HG02981 (cell line): ENCODE measurements at regions not wholly inside any gene's neighbourhood (a gene's known extent, or its start where the extent isn't known, plus 50 kb on each side); places are given as distances from the start of the nearest gene placed in this dataset.

Source experiments
- ATAC-seq: cut with Tn5 transposase; IDR thresholded peaks from one replicate; pipeline ENCODE4 v1.9.1; 2021; ENCODE audit warnings: mild to moderate bottlenecking, moderate library complexity; ENCODE audit not compliant: unreplicated experiment

GRCh38 chr10:2665772-2666171 is 401.6 kb upstream of the PFKP start:
- no peak for ATAC-seq

DNA sequence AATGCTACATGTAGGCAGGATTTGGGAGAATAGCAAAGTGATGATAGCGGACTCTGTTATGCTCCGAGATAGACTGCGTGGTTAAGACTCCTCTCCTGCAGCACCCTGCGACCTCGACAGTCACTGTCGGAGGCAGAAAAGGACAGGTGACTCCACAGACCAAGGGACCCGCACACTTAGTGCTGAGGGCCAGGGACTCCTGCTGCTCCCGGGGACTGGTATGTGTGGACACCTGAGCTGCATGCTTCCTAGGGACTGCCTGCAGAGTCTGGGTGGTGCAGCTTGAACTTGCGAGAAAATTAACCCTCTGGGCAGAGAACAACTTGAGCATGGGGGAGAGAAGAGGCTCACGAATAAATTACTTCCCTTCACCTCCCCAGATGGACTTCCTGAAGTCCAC is 407.1 kb upstream of the PFKP start:
- ATAC-seq, result no peak

DNA sequence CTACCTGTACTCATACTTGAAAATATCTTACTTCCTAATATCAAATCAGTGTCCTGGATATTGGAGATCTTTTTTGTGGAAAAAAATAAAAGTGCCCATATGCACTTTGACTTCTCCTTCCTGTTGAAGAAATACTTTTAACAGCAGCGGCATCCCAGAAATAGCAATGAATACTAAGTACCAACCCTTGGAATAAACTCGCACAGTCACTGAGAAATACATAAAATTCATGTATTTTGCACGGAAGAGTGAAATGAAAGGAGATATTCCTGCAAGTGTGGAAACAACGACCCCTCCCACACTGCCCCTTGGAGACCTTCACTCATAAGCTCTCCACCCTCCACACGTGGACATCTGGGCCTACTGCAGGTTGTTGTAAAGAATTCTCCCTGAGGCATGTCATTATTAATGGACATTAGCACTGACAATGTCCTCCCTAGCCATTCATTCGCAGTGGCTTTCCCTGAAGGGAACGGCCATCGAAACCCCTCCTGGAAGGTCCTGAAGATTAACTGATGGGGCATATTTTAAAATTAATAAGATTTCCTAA is 407.6 kb upstream of the PFKP start:
- ATAC-seq, result no peak

DNA sequence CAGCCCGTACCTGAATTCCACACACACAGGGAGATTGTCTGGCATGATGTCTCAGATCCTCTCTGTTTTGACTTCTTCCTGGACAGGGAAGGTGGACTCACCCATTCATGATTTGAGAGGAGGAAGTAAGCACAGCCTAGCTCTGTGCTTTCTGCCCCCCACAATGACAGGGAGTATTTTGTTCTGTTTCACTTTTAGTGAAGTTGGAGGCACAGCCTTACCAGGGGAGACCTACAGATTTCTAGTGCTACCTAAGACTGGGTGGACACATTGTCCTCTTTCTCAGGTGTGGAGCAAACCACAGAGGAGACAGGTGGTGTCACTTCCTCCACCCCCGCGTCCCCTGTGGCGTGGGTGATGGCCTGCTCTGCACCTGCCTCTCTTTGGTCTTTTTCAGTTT is 408.6 kb upstream of the PFKP start:
- ATAC-seq, result no peak

DNA sequence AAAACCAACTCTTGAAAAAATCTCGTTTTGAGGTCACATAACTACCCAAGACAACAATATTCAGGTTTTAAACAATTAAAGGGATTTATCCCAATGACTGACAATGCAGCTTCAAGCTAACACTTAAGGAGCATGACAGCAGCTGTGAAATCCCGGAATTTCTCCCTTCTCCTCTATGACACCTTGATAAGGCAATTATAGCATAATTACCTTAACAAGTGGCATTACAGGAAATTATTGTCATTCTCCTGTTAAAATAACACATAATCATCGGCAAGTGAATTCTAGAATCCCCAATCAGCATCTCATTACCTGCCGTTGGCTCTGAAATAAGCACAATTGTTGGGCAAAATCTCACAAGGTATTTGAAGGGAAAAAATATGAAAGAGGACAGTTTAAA is 417.0 kb upstream of the PFKP start:
- no peak for ATAC-seq

- no peak for ATAC-seq
These were observed 426.3 kb upstream of the PFKP start for GRCh38 chr10:2641028-2641427.

DNA sequence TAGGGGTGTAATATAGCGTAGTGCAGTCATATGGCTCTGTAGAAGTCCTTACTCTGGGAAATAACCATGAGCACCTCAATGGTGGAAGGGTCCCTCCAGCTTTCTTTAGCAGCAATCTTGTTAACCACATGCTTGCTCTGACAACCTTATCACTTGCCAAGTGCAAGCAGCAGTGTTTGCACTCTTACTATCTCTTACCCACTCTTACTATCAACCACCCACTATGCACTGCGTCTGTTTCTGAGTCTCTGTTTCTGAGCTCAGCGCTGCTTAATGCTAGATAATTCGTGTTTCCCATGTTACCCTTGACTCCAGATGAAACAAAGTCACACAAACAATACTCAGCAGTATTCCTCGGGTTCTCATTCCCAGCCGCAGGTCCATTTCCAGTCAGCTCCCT is 433.7 kb upstream of the PFKP start:
- no peak for ATAC-seq

- ATAC-seq, result no peak
These were observed 435.7 kb upstream of the PFKP start for GRCh38 chr10:2631557-2632205.

DNA sequence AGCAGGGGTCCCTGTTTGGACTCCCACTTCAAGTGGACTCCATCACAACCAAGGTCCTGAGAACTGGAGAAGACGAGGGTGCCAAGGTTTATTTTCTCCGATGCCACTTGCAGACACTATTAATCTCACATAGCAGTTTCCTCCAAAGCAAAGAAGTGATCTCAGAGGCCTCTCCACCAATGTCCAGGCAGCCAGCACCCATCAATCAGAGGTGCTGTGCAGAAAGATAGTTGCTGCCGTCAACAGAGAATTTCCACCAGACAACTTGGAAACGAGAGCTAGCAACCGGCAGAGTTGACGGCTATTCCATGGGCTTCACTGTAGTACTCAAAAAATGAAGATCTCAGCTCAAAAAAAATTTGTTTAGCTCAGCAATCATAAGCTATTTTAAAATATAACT is 438.6 kb upstream of the PFKP start:
- ATAC-seq, result no peak

DNA sequence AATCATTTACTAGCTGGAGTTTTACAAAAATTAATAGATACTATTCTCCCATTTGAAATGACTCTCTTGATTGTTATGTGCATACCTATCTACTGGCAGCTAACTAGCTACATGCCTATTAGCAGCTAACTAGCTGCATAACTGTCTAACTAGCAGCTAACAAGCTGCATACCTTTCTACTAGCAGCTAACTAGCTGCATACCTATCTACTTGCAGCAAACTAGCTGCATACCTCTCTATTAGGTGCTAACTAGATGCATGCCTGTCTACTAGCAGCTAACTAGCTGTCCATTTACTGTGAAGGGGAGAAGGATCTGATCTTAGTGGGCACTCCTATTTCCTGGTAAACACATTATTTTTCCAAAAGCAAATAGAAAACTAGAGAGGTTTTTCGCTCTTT is 439.4 kb upstream of the PFKP start:
- no peak for ATAC-seq

DNA sequence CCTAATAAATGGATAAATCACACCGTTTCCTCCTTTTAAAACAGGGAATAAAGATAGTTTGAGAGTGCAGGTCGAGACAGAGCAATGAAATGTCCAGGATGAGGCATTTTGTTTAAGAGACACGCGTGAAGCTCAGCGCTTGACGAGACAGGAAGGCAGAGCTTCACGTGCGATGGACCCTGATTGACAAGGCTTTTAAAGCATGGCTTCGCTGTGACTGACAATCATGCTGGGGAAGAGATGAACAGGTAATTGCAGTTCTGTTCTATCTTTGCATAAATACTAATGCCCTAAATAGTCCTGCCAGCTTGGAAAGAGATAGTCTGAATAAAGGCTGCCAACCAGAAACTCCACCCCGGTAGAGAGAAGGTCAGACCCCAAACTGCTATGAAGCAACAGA is 442.3 kb upstream of the PFKP start:
- no peak for ATAC-seq

GRCh38 chr10:2623675-2624274 is 443.6 kb upstream of the PFKP start:
- no peak for ATAC-seq

- no peak for ATAC-seq
These were observed 446.4 kb upstream of the PFKP start for GRCh38 chr10:2620827-2621521.

DNA sequence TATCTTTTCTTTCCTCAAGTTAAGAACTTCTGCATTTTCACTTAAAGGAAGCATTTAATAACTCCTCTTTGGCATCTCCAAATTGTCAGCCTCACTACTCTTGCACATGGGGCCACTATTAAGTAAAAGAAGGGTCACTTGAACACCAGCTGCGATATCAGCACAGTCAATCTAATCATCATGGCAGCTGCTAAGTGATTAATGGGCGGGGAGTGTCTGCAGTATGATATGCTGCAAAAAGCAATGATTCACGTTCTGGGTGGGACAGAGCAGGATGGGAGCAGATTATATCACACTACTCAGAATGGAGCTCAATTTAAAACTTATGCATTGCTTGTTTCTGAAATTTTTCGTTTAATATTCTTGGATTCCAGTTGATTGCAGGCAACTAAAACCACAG is 447.4 kb upstream of the PFKP start:
- no peak for ATAC-seq

GRCh38 chr10:2619472-2619871 is 447.9 kb upstream of the PFKP start:
- no peak for ATAC-seq

DNA sequence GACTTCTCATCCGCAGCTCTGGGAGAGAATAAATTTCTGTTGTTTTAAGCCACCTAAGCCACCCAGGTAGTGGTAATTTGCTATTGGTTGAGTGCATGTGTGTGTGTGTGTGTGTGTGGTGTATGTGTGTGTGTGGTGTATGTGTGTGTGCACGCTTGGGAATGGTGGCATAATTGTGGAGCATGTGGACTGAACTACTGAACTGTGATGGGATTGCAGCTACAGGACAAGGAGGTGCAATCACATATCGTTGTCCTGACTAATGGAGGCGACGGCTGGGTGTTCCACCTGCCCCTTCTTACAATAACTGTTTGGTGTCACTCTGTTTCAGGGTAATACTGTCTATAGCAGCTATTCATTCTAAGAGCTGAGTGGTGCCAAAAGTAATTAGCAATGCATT is 448.7 kb upstream of the PFKP start:
- no peak for ATAC-seq

- no peak for ATAC-seq
These were observed 451.1 kb upstream of the PFKP start for GRCh38 chr10:2616215-2616614.

DNA sequence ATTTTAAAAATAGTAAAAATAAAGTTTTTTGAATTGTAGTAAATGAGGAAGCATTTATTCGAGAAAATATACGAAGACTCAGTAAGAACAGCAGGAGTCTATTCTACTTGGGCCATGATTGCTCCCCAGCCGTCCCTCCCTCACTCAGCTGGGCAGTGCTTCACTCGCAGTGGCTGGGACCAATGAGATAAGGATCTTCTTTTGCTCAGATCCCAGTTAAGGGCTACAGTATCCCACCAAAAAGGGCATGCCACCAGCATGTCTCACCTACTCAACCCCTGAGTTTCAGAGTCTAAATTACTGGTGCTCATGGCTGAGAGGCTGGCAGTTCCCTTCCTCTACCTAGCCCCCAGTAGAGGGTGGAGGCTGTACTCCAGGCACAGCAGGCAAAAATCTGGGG is 455.7 kb upstream of the PFKP start:
- no peak for ATAC-seq

DNA sequence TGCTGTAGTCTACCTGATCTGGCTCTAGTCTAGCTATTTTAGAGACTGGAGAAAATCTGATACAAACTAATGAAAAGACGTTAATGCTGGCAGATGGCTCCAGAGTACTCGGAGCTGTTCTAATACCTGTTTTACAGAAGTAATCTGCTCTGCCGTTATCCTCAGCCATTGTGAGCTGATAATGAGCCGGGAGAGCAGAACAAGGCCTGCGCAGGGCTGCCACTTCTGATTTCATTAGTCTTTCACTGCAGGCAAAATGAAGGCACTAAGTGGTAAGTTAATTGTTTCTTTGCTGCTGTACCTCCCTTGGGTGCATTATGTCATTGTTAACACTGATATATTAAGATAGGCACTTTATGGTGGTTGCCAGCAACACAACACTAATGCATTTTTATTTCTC is 456.4 kb upstream of the PFKP start:
- ATAC-seq, result no peak

DNA sequence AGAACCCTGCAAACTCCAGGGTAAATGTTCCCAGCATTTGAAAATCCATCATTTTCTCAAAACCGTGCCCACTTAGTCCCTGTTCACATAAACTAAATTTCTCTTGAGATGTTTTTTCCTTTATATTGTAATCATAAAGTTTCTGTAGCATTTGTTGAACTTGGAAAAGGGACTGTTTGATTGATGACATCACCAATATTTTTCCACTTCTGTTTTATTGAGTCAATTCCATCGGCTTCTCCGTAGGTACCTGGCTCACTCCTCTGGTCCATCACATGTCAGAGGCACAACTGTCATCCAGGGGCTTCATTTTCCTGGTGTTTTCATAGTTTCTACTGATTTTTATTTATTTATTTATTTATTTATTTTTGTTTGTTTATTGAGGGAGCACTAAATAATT is 462.5 kb upstream of the PFKP start:
- ATAC-seq, result no peak

- no peak for ATAC-seq
These were observed 467.8 kb upstream of the PFKP start for GRCh38 chr10:2599571-2599970.
